ENCODE measurements at regions not wholly inside any gene's neighbourhood (a gene's known extent, or its start where the extent isn't known, plus 50 kb on each side); places are given as distances from the start of the nearest gene placed in this dataset.
A peak's percentile ranks its signal among the peaks of the same experiment; 100 is the strongest.

DNA sequence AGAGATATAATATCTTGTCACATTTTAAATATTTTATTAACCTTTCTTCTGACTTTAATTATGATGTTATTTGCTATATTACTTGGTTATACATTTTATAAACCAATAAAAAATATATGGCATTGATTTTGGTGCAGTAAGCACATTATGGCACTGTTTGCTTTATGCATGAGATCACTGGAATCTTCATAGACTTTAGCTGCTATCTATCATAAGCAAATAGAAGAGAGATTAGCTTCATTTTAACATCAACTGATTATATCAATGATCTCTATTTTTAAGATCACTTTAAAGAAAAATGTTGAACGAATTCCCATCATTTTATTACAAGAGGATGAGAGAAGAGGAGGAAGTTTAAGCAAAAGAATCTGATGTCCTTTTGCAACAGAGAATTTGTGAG lies 58.6 kb upstream of the CDK1 start:
- ChIA-PET CTCF (no interaction called here), POLR2A (ENCODE audit: low non-redundant PET) (no interaction called here)
- BruUV-seq (replicated peaks) = no TSS peak
- TF ChIP-seq CTCF (conservative IDR thresholded peaks at IDR 0.05; ENCODE audit: low read depth, low read length) = no peak
- TF ChIP-seq EZH2 (IDR thresholded peaks at IDR 0.05; ENCODE audit: borderline replicate concordance, low read depth, low read length, poor library complexity, severe bottlenecking) = no peak
- DNase-seq (ENCODE audit: low spot score) = no peak
- intact Hi-C loops (cut with micrococcal nuclease; ENCODE audit: unreplicated experiment) = no loop called here
- H3K27me3 ChIP-seq (replicated peaks; ENCODE audit: insufficient read depth, low read depth, low read length, poor library complexity) = no peaks in the 10 kb centered on the region
- no peaks in the 10 kb centered on the region for H3K9me3 ChIP-seq (ENCODE audit: low read depth, low read length, poor library complexity, severe bottlenecking)
- H3K4me1 ChIP-seq (ENCODE audit: insufficient read depth, low read length, poor library complexity, severe bottlenecking) = peaks cover 11% of the 10 kb centered on the region
- H3K36me3 ChIP-seq (ENCODE audit: insufficient read depth, low read length, poor library complexity, severe bottlenecking) = no peaks in the 10 kb centered on the region
- H3K4me3 ChIP-seq (ENCODE audit: low read depth, low read length, poor library complexity, severe bottlenecking) = no peak overlapping the region
- H3K27ac ChIP-seq (ENCODE audit: low read depth, low read length, poor library complexity, severe bottlenecking) = no peak overlapping the region

GRCh38 chr10:60718886-60719285 lies 59.4 kb upstream of the CDK1 start:
- no TSS peak for BruUV-seq (replicated peaks)
- Histone ChIP-seq H3K27me3 (replicated peaks; ENCODE audit: insufficient read depth, low read depth, low read length, poor library complexity) (no peaks in the 10 kb centered on the region), H3K36me3 (ENCODE audit: insufficient read depth, low read length, poor library complexity, severe bottlenecking) (no peaks in the 10 kb centered on the region), H3K27ac (ENCODE audit: low read depth, low read length, poor library complexity, severe bottlenecking) (no peak overlapping the region), H3K4me1 (ENCODE audit: insufficient read depth, low read length, poor library complexity, severe bottlenecking) (peaks cover 11% of the 10 kb centered on the region), H3K9me3 (ENCODE audit: low read depth, low read length, poor library complexity, severe bottlenecking) (no peaks in the 10 kb centered on the region), H3K4me3 (ENCODE audit: low read depth, low read length, poor library complexity, severe bottlenecking) (no peak overlapping the region)
- ChIA-PET CTCF (no interaction called here), POLR2A (ENCODE audit: low non-redundant PET) (no interaction called here)
- TF ChIP-seq CTCF (conservative IDR thresholded peaks at IDR 0.05; ENCODE audit: low read depth, low read length) (no peak), EZH2 (IDR thresholded peaks at IDR 0.05; ENCODE audit: borderline replicate concordance, low read depth, low read length, poor library complexity, severe bottlenecking) (no peak)
- DNase-seq (ENCODE audit: low spot score) = no peak
- intact Hi-C loops (cut with micrococcal nuclease; ENCODE audit: unreplicated experiment) = no loop called here

- peak; percentile 33 for DNase-seq (ENCODE audit: low spot score)
- H3K4me3 ChIP-seq (ENCODE audit: low read depth, low read length, poor library complexity, severe bottlenecking) = no peak overlapping the region
- TF ChIP-seq CTCF (conservative IDR thresholded peaks at IDR 0.05; ENCODE audit: low read depth, low read length) (no peak), EZH2 (IDR thresholded peaks at IDR 0.05; ENCODE audit: borderline replicate concordance, low read depth, low read length, poor library complexity, severe bottlenecking) (no peak)
- peaks cover 11% of the 10 kb centered on the region for H3K4me1 ChIP-seq (ENCODE audit: insufficient read depth, low read length, poor library complexity, severe bottlenecking)
- ChIA-PET POLR2A (ENCODE audit: low non-redundant PET) (no interaction called here), CTCF (no interaction called here)
- intact Hi-C loops (cut with micrococcal nuclease; ENCODE audit: unreplicated experiment) = no loop called here
- no peaks in the 10 kb centered on the region for H3K36me3 ChIP-seq (ENCODE audit: insufficient read depth, low read length, poor library complexity, severe bottlenecking)
- no peaks in the 10 kb centered on the region for H3K27me3 ChIP-seq (replicated peaks; ENCODE audit: insufficient read depth, low read depth, low read length, poor library complexity)
- no TSS peak for BruUV-seq (replicated peaks)
- H3K9me3 ChIP-seq (ENCODE audit: low read depth, low read length, poor library complexity, severe bottlenecking) = no peaks in the 10 kb centered on the region
- H3K27ac ChIP-seq (ENCODE audit: low read depth, low read length, poor library complexity, severe bottlenecking) = no peak overlapping the region
Measured at GRCh38 chr10:60717852-60718251, 60.4 kb upstream of the CDK1 start.

All from A673 (cell line).